HEK293T (cell line): ENCODE measurements at regions not wholly inside any gene's neighbourhood (a gene's known extent, or its start where the extent isn't known, plus 50 kb on each side); places are given as distances from the start of the nearest gene placed in this dataset.

Experiments used
- ARNT ChIP-seq: fragments of 450-650 bp; IDR thresholded peaks from 2 replicates; pipeline ENCODE4 v1.6.1; 2017; ENCODE audit warnings: mild to moderate bottlenecking
- BHLHE40 ChIP-seq: fragments of 450-650 bp; IDR thresholded peaks from 2 replicates; pipeline ENCODE4 v1.6.1; 2016; ENCODE audit warnings: mild to moderate bottlenecking, moderate library complexity, borderline replicate concordance
- ELF4 ChIP-seq: fragments of 450-650 bp; IDR thresholded peaks from 2 replicates; pipeline ENCODE4 v1.6.1; 2017; ENCODE audit warnings: antibody characterized with exemption
- FOXA1 ChIP-seq: fragments of 450-650 bp; IDR thresholded peaks from 2 replicates; pipeline ENCODE4 v1.6.1; 2016; ENCODE audit warnings: mild to moderate bottlenecking
- FOXK2 ChIP-seq: fragments of 450-650 bp; IDR thresholded peaks from 2 replicates; pipeline ENCODE4 v1.6.1; 2016; ENCODE audit warnings: mild to moderate bottlenecking
- FOXM1 ChIP-seq: fragments of 450-650 bp; IDR thresholded peaks from 2 replicates; pipeline ENCODE4 v1.6.1; 2017; ENCODE audit warnings: mild to moderate bottlenecking, borderline replicate concordance
- L3MBTL2 ChIP-seq: fragments of 450-650 bp; conservative IDR thresholded peaks from 2 replicates; pipeline ENCODE4 v1.6.1; 2016; ENCODE audit warnings: mild to moderate bottlenecking
- NFRKB ChIP-seq: fragments of 450-650 bp; IDR thresholded peaks from 2 replicates; pipeline ENCODE4 v1.6.1; 2016; ENCODE audit warnings: mild to moderate bottlenecking, moderate library complexity
- SP1 ChIP-seq: fragments of 450-650 bp; IDR thresholded peaks from 2 replicates; pipeline ENCODE4 v1.6.1; 2017
- SUZ12 ChIP-seq: fragments of 450-650 bp; IDR thresholded peaks from 2 replicates; pipeline ENCODE4 v1.6.1; 2016; ENCODE audit warnings: mild to moderate bottlenecking
- TARDBP ChIP-seq: fragments of 450-650 bp; IDR thresholded peaks from 2 replicates; pipeline ENCODE4 v1.6.1; 2016
- ZNF384 ChIP-seq: fragments of 450-650 bp; IDR thresholded peaks from 2 replicates; pipeline ENCODE4 v1.6.1; 2016
- TF ChIP-seq, protein P1 (sequence below): fragments of 450-650 bp; IDR thresholded peaks from 2 replicates; pipeline ENCODE4 v1.6.1; 2016

DNA sequence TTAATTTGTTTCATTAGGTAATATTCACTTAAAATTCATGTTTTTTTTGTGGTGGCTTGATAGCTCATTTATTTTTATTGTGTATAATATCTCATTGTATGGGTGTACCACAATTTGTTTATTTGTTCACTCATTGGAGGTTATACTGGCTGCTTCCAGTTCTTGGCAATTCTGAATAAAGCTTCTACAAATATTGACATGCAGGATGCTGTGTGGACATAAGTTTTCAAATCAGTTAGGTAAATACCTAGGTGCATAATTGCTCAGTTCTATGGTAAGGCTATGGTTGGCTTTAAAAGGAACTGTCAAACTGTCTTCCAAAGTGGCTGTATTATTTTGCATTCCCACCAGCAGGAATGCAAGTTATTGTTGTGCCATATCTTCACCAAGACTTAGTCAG lies 504.5 kb upstream of the GALNTL6 start:
- TF ChIP-seq FOXM1 = no peak
- no peak for TF ChIP-seq BHLHE40
- TF ChIP-seq FOXA1 = no peak
- no peak for TF ChIP-seq SP1
- TF ChIP-seq L3MBTL2 = no peak
- TF ChIP-seq ZNF384 = no peak
- TF ChIP-seq ELF4 = no peak
- no peak for TF ChIP-seq SUZ12
- TF ChIP-seq, protein P1, sequence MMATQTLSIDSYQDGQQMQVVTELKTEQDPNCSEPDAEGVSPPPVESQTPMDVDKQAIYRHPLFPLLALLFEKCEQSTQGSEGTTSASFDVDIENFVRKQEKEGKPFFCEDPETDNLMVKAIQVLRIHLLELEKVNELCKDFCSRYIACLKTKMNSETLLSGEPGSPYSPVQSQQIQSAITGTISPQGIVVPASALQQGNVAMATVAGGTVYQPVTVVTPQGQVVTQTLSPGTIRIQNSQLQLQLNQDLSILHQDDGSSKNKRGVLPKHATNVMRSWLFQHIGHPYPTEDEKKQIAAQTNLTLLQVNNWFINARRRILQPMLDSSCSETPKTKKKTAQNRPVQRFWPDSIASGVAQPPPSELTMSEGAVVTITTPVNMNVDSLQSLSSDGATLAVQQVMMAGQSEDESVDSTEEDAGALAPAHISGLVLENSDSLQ = no peak
- TF ChIP-seq ARNT = no peak
- TF ChIP-seq NFRKB = no peak
- no peak for TF ChIP-seq TARDBP
- TF ChIP-seq FOXK2 = no peak
